Rectal smooth muscle tissue (tissue), 1 donor: ENCODE measurements at regions not wholly inside any gene's neighbourhood (a gene's known extent, or its start where the extent isn't known, plus 50 kb on each side); places are given as distances from the start of the nearest gene placed in this dataset.

Experiments used
- H3K27ac ChIP-seq: one replicate; pipeline ENCODE4 v1.7.0; 2013; ENCODE audit warnings: low read depth, low read length, inconsistent platforms
- H3K27me3 ChIP-seq: one replicate; pipeline ENCODE4 v1.7.0; 2013; ENCODE audit warnings: low read length; ENCODE audit not compliant: control insufficient read depth, insufficient read depth
- H3K36me3 ChIP-seq: one replicate; pipeline ENCODE4 v1.7.0; 2013; ENCODE audit warnings: low read length; ENCODE audit not compliant: control insufficient read depth, insufficient read depth
- H3K4me1 ChIP-seq: one replicate; pipeline ENCODE4 v1.7.0; 2013; ENCODE audit warnings: low read length; ENCODE audit not compliant: control insufficient read depth, insufficient read depth
- H3K4me3 ChIP-seq: one replicate; pipeline ENCODE4 v1.7.0; 2013; ENCODE audit warnings: low read length
- H3K9ac ChIP-seq: one replicate; pipeline ENCODE4 v1.7.0; 2013; ENCODE audit warnings: low read length

DNA sequence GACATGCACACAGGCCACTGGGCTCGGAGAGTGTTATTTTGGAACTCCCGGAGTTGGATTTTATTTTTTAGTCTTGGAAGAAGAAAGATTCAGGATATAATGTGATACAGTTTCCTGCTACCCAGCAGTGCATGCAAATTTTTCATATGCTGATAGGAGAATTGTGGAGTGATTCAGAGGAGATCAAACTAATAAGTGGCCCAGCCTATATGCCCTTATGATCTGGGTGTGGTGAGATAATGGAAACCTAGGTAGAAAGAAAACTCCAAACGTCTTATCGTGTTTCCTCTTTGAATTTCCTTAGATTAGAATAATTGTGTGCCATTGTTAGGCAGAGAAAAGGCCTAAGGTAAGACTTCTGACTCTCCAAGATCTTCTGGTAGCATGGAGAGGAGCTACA is 401.2 kb upstream of the BTBD3 start:
- no peak overlapping the region for H3K4me3 ChIP-seq
- H3K9ac ChIP-seq: no peak overlapping the region
- no peaks in the 10 kb centered on the region for H3K4me1 ChIP-seq
- H3K27me3 ChIP-seq: no peaks in the 10 kb centered on the region
- no peak overlapping the region for H3K27ac ChIP-seq
- no peaks in the 10 kb centered on the region for H3K36me3 ChIP-seq

- H3K27ac ChIP-seq: no peak overlapping the region
- no peaks in the 10 kb centered on the region for H3K4me1 ChIP-seq
- no peak overlapping the region for H3K9ac ChIP-seq
- no peak overlapping the region for H3K4me3 ChIP-seq
- H3K27me3 ChIP-seq: no peaks in the 10 kb centered on the region
- no peaks in the 10 kb centered on the region for H3K36me3 ChIP-seq
Observed at GRCh38 chr20:11520596-11520995, 397.1 kb upstream of the BTBD3 start.

GRCh38 chr20:11521476-11522365 is 396.0 kb upstream of the BTBD3 start:
- H3K27me3 ChIP-seq: no peaks in the 10 kb centered on the region
- no peak overlapping the region for H3K4me3 ChIP-seq
- H3K36me3 ChIP-seq: no peaks in the 10 kb centered on the region
- H3K9ac ChIP-seq: no peak overlapping the region
- H3K4me1 ChIP-seq: no peaks in the 10 kb centered on the region
- H3K27ac ChIP-seq: no peak overlapping the region

DNA sequence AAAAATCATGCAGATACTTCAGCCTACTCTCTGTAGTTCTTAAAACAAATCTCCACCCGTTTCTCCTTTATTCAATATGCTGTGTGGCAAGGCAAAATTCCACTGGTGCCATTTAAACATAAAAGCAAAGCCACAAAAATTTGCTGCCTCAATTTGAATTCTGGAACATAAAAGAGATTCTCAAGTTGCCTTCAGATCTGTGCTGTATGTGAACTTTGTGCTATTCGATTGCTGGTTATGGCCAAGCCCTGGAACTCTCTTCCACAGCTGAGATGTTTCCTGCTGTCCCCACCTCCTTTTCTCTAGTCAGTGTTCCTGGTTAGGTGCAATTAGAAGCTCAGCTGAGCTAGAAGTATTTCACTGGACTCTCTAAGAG is 395.3 kb upstream of the BTBD3 start:
- H3K27me3 ChIP-seq: no peaks in the 10 kb centered on the region
- H3K4me3 ChIP-seq: no peak overlapping the region
- H3K36me3 ChIP-seq: no peaks in the 10 kb centered on the region
- H3K4me1 ChIP-seq: no peaks in the 10 kb centered on the region
- H3K9ac ChIP-seq: no peak overlapping the region
- H3K27ac ChIP-seq: no peak overlapping the region

DNA sequence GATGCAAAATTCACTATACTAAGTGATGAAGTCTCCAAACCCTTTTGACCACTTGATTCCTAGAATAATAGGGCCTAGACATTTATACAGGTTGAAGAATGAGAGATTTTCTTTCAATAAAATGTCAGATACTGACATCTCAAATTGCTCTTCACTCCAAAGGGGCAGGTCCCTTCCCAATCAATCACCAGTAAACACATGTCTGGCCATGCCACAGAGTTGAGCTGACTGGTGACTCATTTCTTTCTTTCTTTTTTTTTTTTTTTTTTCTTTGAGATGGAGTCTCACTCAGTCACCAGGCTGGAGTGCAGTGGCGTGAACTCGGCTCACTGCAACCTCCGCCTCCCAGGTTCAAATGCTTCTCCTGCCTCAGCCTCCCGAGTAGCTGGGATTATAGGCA is 388.6 kb upstream of the BTBD3 start:
- no peaks in the 10 kb centered on the region for H3K27me3 ChIP-seq
- no peak overlapping the region for H3K4me3 ChIP-seq
- H3K36me3 ChIP-seq: no peaks in the 10 kb centered on the region
- no peak overlapping the region for H3K9ac ChIP-seq
- H3K27ac ChIP-seq: no peak overlapping the region
- no peaks in the 10 kb centered on the region for H3K4me1 ChIP-seq

DNA sequence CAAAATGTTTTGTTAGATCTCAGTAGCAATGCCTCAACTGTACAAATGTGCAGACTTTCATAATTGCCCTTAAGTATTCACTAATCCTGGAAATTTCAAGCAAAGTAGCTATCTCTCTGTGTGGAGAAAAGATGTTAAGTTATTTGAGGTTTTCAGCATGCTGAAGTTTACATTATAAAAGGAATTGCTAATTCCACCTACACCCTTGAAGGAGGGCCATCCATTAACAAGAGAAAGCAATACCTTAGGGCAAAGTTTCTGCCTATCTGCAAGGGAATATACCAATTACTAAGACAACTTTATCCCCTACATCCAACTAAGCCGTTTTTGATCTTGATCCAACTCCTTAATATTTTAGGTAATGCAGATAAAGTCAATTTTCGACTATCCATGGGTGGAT is 380.7 kb upstream of the BTBD3 start:
- H3K27me3 ChIP-seq: no peaks in the 10 kb centered on the region
- H3K36me3 ChIP-seq: no peaks in the 10 kb centered on the region
- H3K9ac ChIP-seq: no peak overlapping the region
- no peaks in the 10 kb centered on the region for H3K4me1 ChIP-seq
- no peak overlapping the region for H3K27ac ChIP-seq
- H3K4me3 ChIP-seq: no peak overlapping the region

- H3K27me3 ChIP-seq: no peaks in the 10 kb centered on the region
- no peak overlapping the region for H3K27ac ChIP-seq
- H3K4me3 ChIP-seq: no peak overlapping the region
- no peak overlapping the region for H3K9ac ChIP-seq
- no peaks in the 10 kb centered on the region for H3K36me3 ChIP-seq
- no peaks in the 10 kb centered on the region for H3K4me1 ChIP-seq
Observed at GRCh38 chr20:11539450-11539849, 378.2 kb upstream of the BTBD3 start.

DNA sequence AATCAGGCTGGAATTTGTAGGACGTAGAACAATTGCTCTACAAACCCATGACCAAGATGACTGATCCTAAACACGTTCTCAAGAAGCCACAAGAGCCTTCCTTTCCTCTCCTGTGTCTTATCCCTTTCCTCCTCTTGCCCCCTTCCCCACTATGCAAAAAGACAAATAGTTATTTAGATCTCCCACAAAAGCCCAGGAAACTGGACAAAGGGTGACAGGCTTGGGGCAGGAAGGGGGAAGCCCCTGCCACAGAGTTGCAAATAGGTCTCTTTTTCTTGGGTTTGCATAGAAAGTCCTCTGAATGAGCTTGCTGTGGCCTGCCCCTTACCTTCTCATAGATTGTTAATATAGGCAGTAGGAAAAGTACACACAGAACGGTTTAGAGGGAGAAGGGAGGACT is 377.1 kb upstream of the BTBD3 start:
- Histone ChIP-seq H3K4me1 (no peaks in the 10 kb centered on the region), H3K4me3 (no peak overlapping the region), H3K9ac (no peak overlapping the region), H3K27ac (no peak overlapping the region), H3K27me3 (no peaks in the 10 kb centered on the region), H3K36me3 (no peaks in the 10 kb centered on the region)

GRCh38 chr20:11542645-11543044 is 375.0 kb upstream of the BTBD3 start:
- Histone ChIP-seq H3K9ac (no peak overlapping the region), H3K4me1 (no peaks in the 10 kb centered on the region), H3K27ac (no peak overlapping the region), H3K36me3 (no peaks in the 10 kb centered on the region), H3K4me3 (no peak overlapping the region), H3K27me3 (no peaks in the 10 kb centered on the region)

GRCh38 chr20:11544029-11544678 is 373.5 kb upstream of the BTBD3 start:
- no peak overlapping the region for H3K4me3 ChIP-seq
- no peaks in the 10 kb centered on the region for H3K4me1 ChIP-seq
- H3K27me3 ChIP-seq: no peaks in the 10 kb centered on the region
- no peaks in the 10 kb centered on the region for H3K36me3 ChIP-seq
- no peak overlapping the region for H3K9ac ChIP-seq
- no peak overlapping the region for H3K27ac ChIP-seq

DNA sequence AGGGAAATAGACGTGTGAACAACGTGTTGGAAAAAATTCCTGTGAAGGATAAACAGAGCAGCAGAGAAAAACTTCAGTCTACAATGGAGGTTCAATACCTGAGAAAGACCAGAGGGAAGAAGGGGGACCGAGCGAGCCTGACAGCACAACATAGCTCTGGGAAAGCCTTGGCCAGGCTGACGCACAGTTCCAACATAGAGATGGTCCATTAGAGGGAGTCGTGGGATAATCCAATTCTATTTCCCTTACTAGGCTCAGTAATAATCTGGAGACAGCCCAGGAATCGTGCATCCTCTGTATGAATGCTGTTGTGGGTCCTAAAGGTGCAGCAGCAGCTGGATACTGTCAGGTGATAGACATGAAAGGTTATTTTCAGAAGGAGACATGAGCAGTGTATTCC is 370.8 kb upstream of the BTBD3 start:
- Histone ChIP-seq H3K27ac (no peak overlapping the region), H3K4me3 (no peak overlapping the region), H3K36me3 (no peaks in the 10 kb centered on the region), H3K27me3 (no peaks in the 10 kb centered on the region), H3K4me1 (no peaks in the 10 kb centered on the region), H3K9ac (no peak overlapping the region)

GRCh38 chr20:11549172-11550103 is 368.3 kb upstream of the BTBD3 start:
- H3K4me1 ChIP-seq: no peaks in the 10 kb centered on the region
- H3K27ac ChIP-seq: no peak overlapping the region
- no peak overlapping the region for H3K4me3 ChIP-seq
- H3K27me3 ChIP-seq: no peaks in the 10 kb centered on the region
- H3K36me3 ChIP-seq: no peaks in the 10 kb centered on the region
- H3K9ac ChIP-seq: no peak overlapping the region
